ENCODE measurements at regions not wholly inside any gene's neighbourhood (a gene's known extent, or its start where the extent isn't known, plus 50 kb on each side); places are given as distances from the start of the nearest gene placed in this dataset.
"Not testable (repeated sequence)": the region's sequence is repeated elsewhere in the genome, so short reads cannot be mapped to it uniquely, and the experiment has no call there.

- H3K27ac ChIP-seq, result no peak overlapping the region
- TF ChIP-seq CTCF (conservative IDR thresholded peaks at IDR 0.05), result no peak
These were observed 203.8 kb downstream of the ETAA1 start for GRCh38 chr2:67600946-67601345.

- TF ChIP-seq CTCF (conservative IDR thresholded peaks at IDR 0.05), result no peak
- no peak overlapping the region for H3K27ac ChIP-seq
These were observed 207.2 kb downstream of the ETAA1 start for GRCh38 chr2:67604360-67604759.

DNA sequence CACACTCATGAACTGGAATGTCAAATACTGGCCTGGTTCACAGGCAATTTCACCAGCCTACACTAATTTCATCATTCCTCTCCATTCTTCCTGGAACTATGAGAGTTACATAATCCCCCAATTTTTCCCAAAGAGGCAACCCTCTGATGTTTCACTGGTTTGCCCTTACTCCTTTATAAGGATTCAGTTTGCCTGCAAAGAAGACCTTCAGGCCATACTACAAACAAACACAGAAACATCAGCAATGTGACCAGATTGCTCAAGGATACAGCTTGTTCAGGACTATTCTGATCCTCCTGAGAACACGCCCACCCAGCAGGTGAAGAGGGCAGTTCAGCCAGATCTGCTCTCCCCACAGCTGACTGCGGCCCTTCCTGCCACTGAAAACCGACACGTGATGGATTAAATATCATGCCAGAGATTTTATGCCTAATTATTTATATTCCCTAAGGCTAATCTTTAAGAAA is 215.5 kb downstream of the ETAA1 start:
- TF ChIP-seq CTCF (conservative IDR thresholded peaks at IDR 0.05), result no peak
- H3K27ac ChIP-seq, result no peak overlapping the region

DNA sequence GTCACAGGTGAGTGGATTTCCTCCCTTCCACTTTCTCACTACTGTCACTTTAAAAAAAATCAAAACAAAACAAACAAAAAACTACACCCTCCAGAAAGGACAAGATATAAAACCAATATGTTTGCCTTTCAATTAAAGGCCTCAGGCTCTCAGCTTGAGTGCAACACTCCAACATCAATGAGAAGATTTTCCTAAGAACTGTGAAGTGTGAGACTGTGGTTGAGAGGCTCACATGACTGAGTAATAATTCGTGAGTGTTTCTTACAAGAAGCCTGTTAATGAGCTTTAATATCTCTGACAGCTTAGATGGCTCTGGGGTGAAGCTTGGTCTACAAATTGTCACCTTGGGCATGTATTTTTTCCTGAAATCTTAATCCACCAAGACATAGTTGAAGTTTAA is 216.1 kb downstream of the ETAA1 start:
- no peak for TF ChIP-seq CTCF (conservative IDR thresholded peaks at IDR 0.05)
- no peak overlapping the region for H3K27ac ChIP-seq

- no peak overlapping the region for H3K27ac ChIP-seq
- no peak for TF ChIP-seq CTCF (conservative IDR thresholded peaks at IDR 0.05)
These were observed 217.3 kb downstream of the ETAA1 start for GRCh38 chr2:67614454-67614853.

DNA sequence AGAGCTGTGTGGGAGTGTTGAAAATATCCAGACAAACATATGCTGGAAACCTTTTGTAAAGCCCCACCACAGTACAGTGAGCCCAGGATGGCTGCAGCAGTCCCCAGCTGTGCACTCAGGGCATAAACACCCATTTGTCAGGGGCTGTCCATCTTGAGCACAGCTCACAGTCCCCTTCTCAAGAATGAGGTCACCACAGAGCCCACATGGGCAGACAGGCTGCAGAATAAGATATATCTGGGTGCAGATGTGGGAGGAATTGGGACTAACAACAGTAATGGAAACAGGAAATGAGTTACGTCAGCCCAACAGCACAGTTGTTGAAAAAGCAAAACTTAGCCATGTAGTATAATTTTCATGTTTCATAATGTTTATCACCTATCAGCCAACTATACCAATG is 219.6 kb downstream of the ETAA1 start:
- H3K27ac ChIP-seq, result no peak overlapping the region
- TF ChIP-seq CTCF (conservative IDR thresholded peaks at IDR 0.05), result no peak

GRCh38 chr2:67619204-67619603 is 222.1 kb downstream of the ETAA1 start:
- H3K27ac ChIP-seq, result no peak overlapping the region
- TF ChIP-seq CTCF (conservative IDR thresholded peaks at IDR 0.05), result no peak

GRCh38 chr2:67623741-67624140 is 226.6 kb downstream of the ETAA1 start:
- H3K27ac ChIP-seq, result not testable (repeated sequence)
